Smooth muscle cell (in vitro differentiated cells): ENCODE measurements at regions not wholly inside any gene's neighbourhood (a gene's known extent, or its start where the extent isn't known, plus 50 kb on each side); places are given as distances from the start of the nearest gene placed in this dataset.

ENCODE experiments used
- DNase-seq: peaks from one replicate; lab custom pipeline; 2025; ENCODE audit not compliant: unreplicated experiment; lab: John Stamatoyannopoulos, UW
- H2AFZ ChIP-seq: fragments of 200-600 bp; sonication (generic); 2 replicates; pipeline ENCODE4 v1.6.0; 2016; ENCODE audit warnings: antibody characterized with exemption, low read depth, mild to moderate bottlenecking
- H3F3A ChIP-seq: fragments of 200-600 bp; sonication (generic); 2 replicates; pipeline ENCODE4 v1.6.0; 2017; ENCODE audit warnings: antibody characterized with exemption, low read depth
- H3K27ac ChIP-seq: fragments of 200-600 bp; sonication (generic); 2 replicates; pipeline ENCODE4 v1.5.1; 2016; ENCODE audit warnings: low read depth, mild to moderate bottlenecking
- H3K27me3 ChIP-seq: fragments of 200-600 bp; sonication (generic); 2 replicates; pipeline ENCODE4 v1.6.1; 2016; ENCODE audit warnings: low read depth, mild to moderate bottlenecking
- H3K36me3 ChIP-seq: fragments of 200-600 bp; sonication (generic); 2 replicates; pipeline ENCODE4 v1.5.1; 2016; ENCODE audit warnings: low read depth
- H3K4me1 ChIP-seq: fragments of 200-600 bp; sonication (generic); 2 replicates; pipeline ENCODE4 v1.5.1; 2016; ENCODE audit warnings: low read depth
- H3K4me2 ChIP-seq: fragments of 200-600 bp; sonication (generic); 2 replicates; pipeline ENCODE4 v1.6.0; 2016; ENCODE audit warnings: mild to moderate bottlenecking
- H3K4me3 ChIP-seq: fragments of 200-600 bp; sonication (generic); 2 replicates; pipeline ENCODE4 v1.5.1; 2016; ENCODE audit warnings: mild to moderate bottlenecking
- H3K79me2 ChIP-seq: fragments of 200-600 bp; sonication (generic); 2 replicates; pipeline ENCODE4 v1.6.0; 2016; ENCODE audit warnings: low read depth, mild to moderate bottlenecking
- H3K9ac ChIP-seq: fragments of 200-600 bp; sonication (generic); 2 replicates; pipeline ENCODE4 v1.6.0; 2016; ENCODE audit warnings: low read depth
- H3K9me3 ChIP-seq: fragments of 200-600 bp; sonication (generic); replicated peaks from 2 replicates; pipeline ENCODE4 v1.5.1; 2016; ENCODE audit warnings: low read depth
- H4K20me1 ChIP-seq: fragments of 200-600 bp; sonication (generic); 2 replicates; pipeline ENCODE4 v1.6.0; 2016; ENCODE audit warnings: low read depth
- CTCF ChIP-seq: fragments of 200-600 bp; sonication (generic); IDR thresholded peaks from 2 replicates; pipeline ENCODE4 v1.5.1; 2017; ENCODE audit warnings: borderline replicate concordance, mild to moderate bottlenecking, antibody characterized with exemption; ENCODE audit not compliant: insufficient read depth, poor library complexity, severe bottlenecking
- WGBS: methylation state at CpG from one replicate; pipeline ENCODE4 v1.1.7; 2016; ENCODE audit warnings: low lambda C conversion rate; 5-methylcytosine and 5-hydroxymethylcytosine counted together

- Histone ChIP-seq H2AFZ (no peak overlapping the region), H3K79me2 (no peaks in the 10 kb centered on the region), H3K4me2 (no peak overlapping the region), H3F3A (no peaks in the 10 kb centered on the region), H3K4me1 (no peaks in the 10 kb centered on the region), H3K9me3 (no peaks in the 10 kb centered on the region), H3K4me3 (no peak overlapping the region), H3K27me3 (no peaks in the 10 kb centered on the region), H3K36me3 (no peaks in the 10 kb centered on the region), H4K20me1 (no peaks in the 10 kb centered on the region), H3K27ac (no peak overlapping the region), H3K9ac (no peak overlapping the region)
- 81% methylated on average over 3 of the region's 3 CpGs for WGBS
- TF ChIP-seq CTCF = no peak
- DNase-seq = no peak
These were observed 70.9 kb downstream of the TNFSF18 start for GRCh38 chr1:172979828-172980227.

- no peaks in the 10 kb centered on the region for H3K79me2 ChIP-seq
- TF ChIP-seq CTCF = no peak
- H3K4me3 ChIP-seq = no peak overlapping the region
- no peaks in the 10 kb centered on the region for H4K20me1 ChIP-seq
- H2AFZ ChIP-seq = peak overlapping the region; percentile 34
- no peak overlapping the region for H3K27ac ChIP-seq
- no peaks in the 10 kb centered on the region for H3F3A ChIP-seq
- H3K9ac ChIP-seq = no peak overlapping the region
- no peak overlapping the region for H3K4me2 ChIP-seq
- WGBS = 33% methylated on average over 2 of the region's 2 CpGs
- no peaks in the 10 kb centered on the region for H3K4me1 ChIP-seq
- H3K36me3 ChIP-seq = no peaks in the 10 kb centered on the region
- no peaks in the 10 kb centered on the region for H3K27me3 ChIP-seq
- no peak for DNase-seq
- no peaks in the 10 kb centered on the region for H3K9me3 ChIP-seq
These were observed 70.3 kb downstream of the TNFSF18 start for GRCh38 chr1:172980456-172980855.

- Histone ChIP-seq H3K9me3 (no peaks in the 10 kb centered on the region), H2AFZ (no peak overlapping the region), H3F3A (no peaks in the 10 kb centered on the region), H3K4me1 (no peaks in the 10 kb centered on the region), H3K27me3 (no peaks in the 10 kb centered on the region), H3K9ac (no peak overlapping the region), H3K36me3 (no peaks in the 10 kb centered on the region), H3K4me3 (no peak overlapping the region), H3K27ac (no peak overlapping the region), H3K79me2 (no peaks in the 10 kb centered on the region), H3K4me2 (no peak overlapping the region), H4K20me1 (no peaks in the 10 kb centered on the region)
- no peak for DNase-seq
- no peak for TF ChIP-seq CTCF
- 92% methylated on average over 2 of the region's 2 CpGs for WGBS
These were observed 69.8 kb downstream of the TNFSF18 start for GRCh38 chr1:172980971-172981370.
